HepG2 (cell line): ENCODE measurements at regions not wholly inside any gene's neighbourhood (a gene's known extent, or its start where the extent isn't known, plus 50 kb on each side); places are given as distances from the start of the nearest gene placed in this dataset.

ENCODE experiments used
- ATAC-seq: fragments of 200-7000 bp; cut with Tn5 transposase; 3 replicates; pipeline ENCODE4 v1.9.1; 2020; ENCODE audit warnings: mild to moderate bottlenecking, moderate library complexity
- BruUV-seq: library from RNA; stranded (reverse); fragments of 400-500 nt; replicated peaks from 2 replicates; lab custom pipeline; 2021; lab: Mats Ljungman, UMichigan
- CTCF ChIA-PET: fragments of 300-600 bp; formaldehyde crosslinking; extraction: SDS; loops from one replicate; lab custom pipeline; 2021; ENCODE audit warnings: low total read pairs, inconsistent platforms, low intra/inter-chr PET ratio; lab: Yijun Ruan, JAX
- POLR2A ChIA-PET: fragments of 350-600 bp; sonication (Branson Sonifier 250); formaldehyde crosslinking; loops from one replicate; lab custom pipeline; 2020; ENCODE audit warnings: antibody characterized with exemption, inconsistent platforms; lab: Yijun Ruan, JAX
- DNase-seq: peaks from one replicate; pipeline ENCODE4 v3.0.0-alpha.2; 2015; ENCODE audit warnings: low spot score
- FAIRE-seq: peaks from 3 replicates; lab custom pipeline; 2011; peaks lifted over from hg19 to GRCh38; lab: Jason Lieb, UNC
- H2AFZ ChIP-seq: one replicate; pipeline ENCODE4 v1.6.1; 2011; ENCODE audit warnings: low read length, inconsistent platforms
- H3K27ac ChIP-seq: fragments of 300-600 bp; 3 replicates; pipeline ENCODE4 v1.8.0; 2011; ENCODE audit warnings: mixed run types, mild to moderate bottlenecking, mixed read lengths, low read length, inconsistent platforms; ENCODE audit not compliant: insufficient read depth; ENCODE audit errors: extremely low read length
- H3K27me3 ChIP-seq, 2 experiments: fragments of 200-600 bp in 1 of 2; 2 replicates in 1 of 2; 3 replicates in 1 of 2; pipeline versions ENCODE4 v1.6.0 to v1.8.0; 2011; ENCODE audit warnings: low read length in 2 of 2, mild to moderate bottlenecking in 2 of 2, moderate library complexity in 2 of 2, inconsistent platforms in 1 of 2; ENCODE audit not compliant: insufficient read depth in 2 of 2, control insufficient read depth in 1 of 2
- H3K36me3 ChIP-seq, 2 experiments: fragments of 200-600 bp in 1 of 2; replicated peaks in 1 of 2; 2 replicates in 1 of 2; 3 replicates in 1 of 2; pipeline versions ENCODE4 v1.5.1 to v1.8.0; 2011; ENCODE audit warnings: low read length in 2 of 2, inconsistent platforms in 1 of 2; ENCODE audit not compliant: insufficient read depth in 2 of 2, control insufficient read depth in 1 of 2
- H3K4me1 ChIP-seq: 2 replicates; pipeline ENCODE4 v1.5.1; 2012; ENCODE audit warnings: low read length, inconsistent platforms; ENCODE audit not compliant: insufficient read depth
- H3K4me2 ChIP-seq: 2 replicates; pipeline ENCODE4 v1.6.0; 2011; ENCODE audit warnings: low read depth, low read length, inconsistent platforms
- H3K4me3 ChIP-seq, 3 experiments: fragments of 200-600 bp in 1 of 3; sonication (generic), shearing (Covaris generic) in 1 of 3; replicated peaks in 1 of 3; 2 replicates each; pipeline ENCODE4 v1.5.1; 2011 to 2016; ENCODE audit warnings: low read length in 3 of 3, inconsistent platforms in 2 of 3, low read depth in 2 of 3, mild to moderate bottlenecking in 2 of 3, control low read depth in 1 of 3, mixed read lengths in 1 of 3; ENCODE audit not compliant: insufficient read depth in 1 of 3
- H3K79me2 ChIP-seq: one replicate; pipeline ENCODE4 v1.6.1; 2011; ENCODE audit warnings: low read length, inconsistent platforms; ENCODE audit not compliant: insufficient read depth
- H3K9ac ChIP-seq: 2 replicates; pipeline ENCODE4 v1.6.0; 2011; ENCODE audit warnings: mild to moderate bottlenecking, low read depth, low read length, inconsistent platforms; ENCODE audit not compliant: insufficient read depth
- H3K9me3 ChIP-seq: 2 replicates; pipeline ENCODE4 v1.5.1; 2012; ENCODE audit warnings: mild to moderate bottlenecking, low read length
- H4K20me1 ChIP-seq: 2 replicates; pipeline ENCODE4 v1.6.0; 2011; ENCODE audit warnings: inconsistent platforms, mild to moderate bottlenecking, low read length, moderate library complexity; ENCODE audit not compliant: insufficient read depth
- HOXA7 ChIP-seq: sonication (generic); formaldehyde crosslinking; IDR thresholded peaks from 2 replicates; pipeline ENCODE4 v1.8.1; 2022; ENCODE audit warnings: mild to moderate bottlenecking, missing genetic modification reagents, moderate library complexity
- MAZ ChIP-seq, 2 experiments: sonication (generic) in 1 of 2; formaldehyde crosslinking in 1 of 2; IDR thresholded peaks; 2 replicates each; pipeline versions ENCODE4 v1.5.0 to v1.6.1; 2012 to 2020; ENCODE audit warnings: low read depth in 2 of 2, mild to moderate bottlenecking in 2 of 2, borderline replicate concordance in 1 of 2, improper control_type of control experiment in 1 of 2, low read length in 1 of 2, missing genetic modification reagents in 1 of 2, moderate library complexity in 1 of 2
- MTA3 ChIP-seq: sonication (generic); formaldehyde crosslinking; IDR thresholded peaks from 2 replicates; pipeline ENCODE4 v1.4.0; 2020; ENCODE audit warnings: missing genetic modification reagents
- NFATC3 ChIP-seq: sonication (generic); formaldehyde crosslinking; IDR thresholded peaks from 2 replicates; pipeline ENCODE4 v1.5.1; 2020; ENCODE audit warnings: mild to moderate bottlenecking, missing genetic modification reagents
- NR1H2 ChIP-seq: sonication (generic); formaldehyde crosslinking; IDR thresholded peaks from 2 replicates; pipeline ENCODE4 v1.8.1; 2022; ENCODE audit warnings: low read depth, missing genetic modification reagents, borderline replicate concordance
- SIX4 ChIP-seq: sonication (generic); formaldehyde crosslinking; IDR thresholded peaks from 2 replicates; pipeline ENCODE4 v1.4.0; 2020; ENCODE audit warnings: missing genetic modification reagents
- WGBS: methylation state at CpG from one replicate; pipeline ENCODE4 v1.1.6; 2017; ENCODE audit warnings: low lambda C conversion rate; 5-methylcytosine and 5-hydroxymethylcytosine counted together
- in situ Hi-C: cut with HindIII; loops from 2 replicates; pipeline ENCODE4 v1.10.0; 2017; ENCODE audit warnings: low pct_unique_long_range_greater_than_20kb; ENCODE audit not compliant: extremely low pct_ligation_motif_present
- intact Hi-C: fragments of 100-400 bp; cut with micrococcal nuclease; formaldehyde crosslinking; loops from one replicate; pipeline ENCODE4 v1.10.0; 2022; ENCODE audit not compliant: unreplicated experiment
- TF ChIP-seq, protein P1 (sequence below): IDR thresholded peaks from 2 replicates; pipeline ENCODE4 v1.6.1; 2016; ENCODE audit warnings: missing compliant biosample characterization, missing genetic modification reagents, borderline replicate concordance

DNA sequence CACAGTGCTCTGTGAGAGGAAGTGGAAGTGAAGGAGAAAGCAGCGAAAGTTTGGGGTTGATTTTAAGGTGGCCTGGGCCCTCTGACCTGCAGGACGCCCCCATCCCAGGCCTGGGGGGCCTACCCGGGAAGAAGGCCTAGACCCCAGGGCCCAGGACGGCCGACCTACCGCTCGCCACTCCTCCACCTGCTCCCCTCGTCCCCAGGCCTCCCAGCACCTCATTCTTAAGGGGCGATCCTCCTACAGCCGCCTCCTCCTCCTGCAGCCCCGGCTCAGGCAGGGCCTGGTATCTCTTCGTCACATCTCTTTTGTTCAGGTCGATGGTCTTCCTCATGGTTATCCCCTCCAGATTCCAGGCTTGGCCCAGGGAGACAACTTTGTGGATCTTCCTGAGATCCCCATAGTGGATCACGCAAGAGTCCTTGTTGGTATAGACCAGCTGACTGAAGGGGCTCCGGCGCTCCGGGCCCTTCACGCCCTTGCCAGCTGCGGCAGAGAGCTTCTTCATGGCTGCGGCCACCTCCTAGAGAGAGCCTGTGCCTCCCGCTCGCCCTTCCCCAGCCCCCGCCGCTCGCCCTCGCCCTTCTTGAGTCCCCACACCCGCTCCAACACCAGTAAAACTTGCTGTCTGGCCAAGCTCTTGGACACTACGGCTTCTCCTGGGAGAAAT, 117.5 kb downstream of the OR13A1 start:
- H3K9ac ChIP-seq: no peak overlapping the region
- no peak overlapping the region for H3K4me3 ChIP-seq
- ATAC-seq (no peak), DNase-seq (no peak), FAIRE-seq (no peak)
- ChIA-PET CTCF (no interaction called here), POLR2A (no interaction called here)
- H2AFZ ChIP-seq: no peak overlapping the region
- no peak overlapping the region for H3K27ac ChIP-seq
- H3K36me3 ChIP-seq: no peaks in the 10 kb centered on the region
- H3K27me3 ChIP-seq: peaks cover 0 to 9% of the 10 kb centered on the region in 2 experiments; a peak in 2 of 5 replicates
- no peaks in the 10 kb centered on the region for H4K20me1 ChIP-seq
- intact Hi-C loops (no loop called here), in situ Hi-C loops (no loop called here)
- no TSS peak for BruUV-seq
- 60% methylated on average over 21 of the region's 28 CpGs for WGBS
- no peaks in the 10 kb centered on the region for H3K4me1 ChIP-seq
- no peaks in the 10 kb centered on the region for H3K9me3 ChIP-seq
- H3K79me2 ChIP-seq: no peaks in the 10 kb centered on the region
- H3K4me2 ChIP-seq: no peak overlapping the region
- TF ChIP-seq HOXA7 (CRISPR knock-in tag) (no peak), MTA3 (CRISPR knock-in tag) (no peak), NFATC3 (CRISPR knock-in tag) (no peak), NR1H2 (no peak), SIX4 (CRISPR knock-in tag) (no peak), MAZ (IDR thresholded peaks at IDR 0.05; ENCODE audit: borderline replicate concordance, low read depth, low read length) (no peak), MAZ (CRISPR knock-in tag; IDR thresholded peaks at IDR 0.05; ENCODE audit: low read depth) (no peak)
- TF ChIP-seq, protein P1, sequence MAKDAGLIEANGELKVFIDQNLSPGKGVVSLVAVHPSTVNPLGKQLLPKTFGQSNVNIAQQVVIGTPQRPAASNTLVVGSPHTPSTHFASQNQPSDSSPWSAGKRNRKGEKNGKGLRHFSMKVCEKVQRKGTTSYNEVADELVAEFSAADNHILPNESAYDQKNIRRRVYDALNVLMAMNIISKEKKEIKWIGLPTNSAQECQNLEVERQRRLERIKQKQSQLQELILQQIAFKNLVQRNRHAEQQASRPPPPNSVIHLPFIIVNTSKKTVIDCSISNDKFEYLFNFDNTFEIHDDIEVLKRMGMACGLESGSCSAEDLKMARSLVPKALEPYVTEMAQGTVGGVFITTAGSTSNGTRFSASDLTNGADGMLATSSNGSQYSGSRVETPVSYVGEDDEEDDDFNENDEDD (CRISPR knock-in tag): no peak
